Parathyroid adenoma (tissue), 2 donors: ENCODE measurements at regions not wholly inside any gene's neighbourhood (a gene's known extent, or its start where the extent isn't known, plus 50 kb on each side); places are given as distances from the start of the nearest gene placed in this dataset.

ENCODE experiments used
- H2AFZ ChIP-seq: fragments of 300-600 bp; sonication (generic); one replicate; pipeline ENCODE4 v1.7.0; 2017; ENCODE audit warnings: antibody characterized with exemption, mild to moderate bottlenecking
- H3K27ac ChIP-seq: fragments of 300-600 bp; sonication (generic); one replicate; pipeline ENCODE4 v1.7.0; 2017
- H3K27me3 ChIP-seq: fragments of 300-600 bp; sonication (generic); one replicate; pipeline ENCODE4 v1.7.0; 2017; ENCODE audit warnings: low read length; ENCODE audit not compliant: control insufficient read depth, insufficient read depth
- H3K36me3 ChIP-seq: fragments of 300-600 bp; sonication (generic); one replicate; pipeline ENCODE4 v1.7.0; 2017; ENCODE audit warnings: low read length; ENCODE audit not compliant: control insufficient read depth, insufficient read depth
- H3K4me1 ChIP-seq: fragments of 300-600 bp; sonication (generic); one replicate; pipeline ENCODE4 v1.7.0; 2017; ENCODE audit warnings: control low read depth
- H3K4me2 ChIP-seq: fragments of 300-600 bp; sonication (generic); one replicate; pipeline ENCODE4 v1.7.0; 2017; ENCODE audit warnings: low read length
- H3K4me3 ChIP-seq: fragments of 300-600 bp; sonication (generic); one replicate; pipeline ENCODE4 v1.7.0; 2017; ENCODE audit warnings: low read depth, low read length
- H3K79me2 ChIP-seq: fragments of 300-600 bp; sonication (generic); one replicate; pipeline ENCODE4 v1.7.0; 2017; ENCODE audit warnings: control low read depth
- H3K9ac ChIP-seq: fragments of 300-600 bp; sonication (generic); one replicate; pipeline ENCODE4 v1.7.0; 2017; ENCODE audit warnings: mild to moderate bottlenecking
- H3K9me3 ChIP-seq: fragments of 300-600 bp; sonication (generic); one replicate; pipeline ENCODE4 v1.7.0; 2017; ENCODE audit warnings: low read length; ENCODE audit not compliant: control insufficient read depth
- TF ChIP-seq, protein P1 (sequence below): fragments of 300-600 bp; sonication (generic); IDR thresholded peaks from one replicate; pipeline ENCODE4 v1.7.0; 2017; ENCODE audit warnings: antibody characterized with exemption, mild to moderate bottlenecking
- donor health status: primary hyperparathyroidism.

DNA sequence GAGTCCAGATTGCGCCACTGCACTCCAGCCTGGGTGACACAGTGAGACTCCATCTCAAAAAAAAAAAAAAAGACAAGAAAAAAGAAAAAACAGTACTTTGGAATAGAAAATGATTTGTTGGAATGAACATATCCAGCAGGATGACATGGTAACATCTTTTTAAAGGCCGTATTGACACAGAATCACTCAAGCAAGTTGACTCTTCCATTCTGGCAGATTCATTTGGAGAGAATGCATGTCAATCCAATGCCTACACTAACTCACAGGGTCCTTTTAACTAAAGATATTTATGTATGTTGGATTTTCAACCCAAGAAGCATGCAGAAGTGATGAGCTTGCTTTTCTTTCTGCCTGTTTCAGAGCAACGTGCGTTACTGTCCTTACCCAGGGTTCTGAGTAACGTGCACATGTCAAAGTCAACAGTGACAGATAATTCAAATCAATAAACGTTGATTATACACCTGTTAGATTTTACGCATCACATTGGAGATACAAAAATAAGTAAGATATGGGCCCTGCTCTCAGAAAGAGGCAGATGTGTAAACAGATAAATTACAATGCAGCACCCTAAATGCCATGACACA is 77.1 kb upstream of the FNDC3B start:
- no peaks in the 10 kb centered on the region for H3K9me3 ChIP-seq
- TF ChIP-seq, protein P1, sequence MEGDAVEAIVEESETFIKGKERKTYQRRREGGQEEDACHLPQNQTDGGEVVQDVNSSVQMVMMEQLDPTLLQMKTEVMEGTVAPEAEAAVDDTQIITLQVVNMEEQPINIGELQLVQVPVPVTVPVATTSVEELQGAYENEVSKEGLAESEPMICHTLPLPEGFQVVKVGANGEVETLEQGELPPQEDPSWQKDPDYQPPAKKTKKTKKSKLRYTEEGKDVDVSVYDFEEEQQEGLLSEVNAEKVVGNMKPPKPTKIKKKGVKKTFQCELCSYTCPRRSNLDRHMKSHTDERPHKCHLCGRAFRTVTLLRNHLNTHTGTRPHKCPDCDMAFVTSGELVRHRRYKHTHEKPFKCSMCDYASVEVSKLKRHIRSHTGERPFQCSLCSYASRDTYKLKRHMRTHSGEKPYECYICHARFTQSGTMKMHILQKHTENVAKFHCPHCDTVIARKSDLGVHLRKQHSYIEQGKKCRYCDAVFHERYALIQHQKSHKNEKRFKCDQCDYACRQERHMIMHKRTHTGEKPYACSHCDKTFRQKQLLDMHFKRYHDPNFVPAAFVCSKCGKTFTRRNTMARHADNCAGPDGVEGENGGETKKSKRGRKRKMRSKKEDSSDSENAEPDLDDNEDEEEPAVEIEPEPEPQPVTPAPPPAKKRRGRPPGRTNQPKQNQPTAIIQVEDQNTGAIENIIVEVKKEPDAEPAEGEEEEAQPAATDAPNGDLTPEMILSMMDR, result no peak
- H3K27me3 ChIP-seq, result no peaks in the 10 kb centered on the region
- no peaks in the 10 kb centered on the region for H3K4me1 ChIP-seq
- H3K79me2 ChIP-seq, result no peaks in the 10 kb centered on the region
- no peak overlapping the region for H2AFZ ChIP-seq
- no peak overlapping the region for H3K4me3 ChIP-seq
- no peaks in the 10 kb centered on the region for H3K36me3 ChIP-seq
- no peak overlapping the region for H3K9ac ChIP-seq
- no peak overlapping the region for H3K27ac ChIP-seq
- no peak overlapping the region for H3K4me2 ChIP-seq

DNA sequence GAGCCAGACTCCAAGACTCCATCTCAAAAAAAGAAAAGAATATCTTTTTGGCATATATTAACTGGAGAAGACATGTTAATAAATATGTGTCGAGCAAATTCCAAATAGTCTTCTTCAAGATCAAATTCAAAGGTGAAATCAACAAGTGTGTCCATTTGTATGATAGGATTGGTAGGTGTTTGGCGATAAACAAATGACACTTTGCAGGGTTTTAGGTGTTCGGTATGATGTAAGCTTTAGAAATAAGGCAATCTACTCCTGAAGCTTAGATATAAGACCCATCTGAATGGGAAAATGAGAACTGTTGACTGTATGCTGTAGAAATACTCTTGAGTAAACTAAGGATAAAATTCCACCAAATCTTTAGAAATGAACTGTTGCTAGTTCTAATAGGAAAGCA is 75.8 kb upstream of the FNDC3B start:
- TF ChIP-seq, protein P1, result no peak
- Histone ChIP-seq H3K27ac (no peak overlapping the region), H3K79me2 (no peaks in the 10 kb centered on the region), H2AFZ (no peak overlapping the region), H3K4me3 (no peak overlapping the region), H3K9ac (no peak overlapping the region), H3K36me3 (no peaks in the 10 kb centered on the region), H3K27me3 (no peaks in the 10 kb centered on the region), H3K4me2 (no peak overlapping the region), H3K4me1 (no peaks in the 10 kb centered on the region), H3K9me3 (no peaks in the 10 kb centered on the region)

DNA sequence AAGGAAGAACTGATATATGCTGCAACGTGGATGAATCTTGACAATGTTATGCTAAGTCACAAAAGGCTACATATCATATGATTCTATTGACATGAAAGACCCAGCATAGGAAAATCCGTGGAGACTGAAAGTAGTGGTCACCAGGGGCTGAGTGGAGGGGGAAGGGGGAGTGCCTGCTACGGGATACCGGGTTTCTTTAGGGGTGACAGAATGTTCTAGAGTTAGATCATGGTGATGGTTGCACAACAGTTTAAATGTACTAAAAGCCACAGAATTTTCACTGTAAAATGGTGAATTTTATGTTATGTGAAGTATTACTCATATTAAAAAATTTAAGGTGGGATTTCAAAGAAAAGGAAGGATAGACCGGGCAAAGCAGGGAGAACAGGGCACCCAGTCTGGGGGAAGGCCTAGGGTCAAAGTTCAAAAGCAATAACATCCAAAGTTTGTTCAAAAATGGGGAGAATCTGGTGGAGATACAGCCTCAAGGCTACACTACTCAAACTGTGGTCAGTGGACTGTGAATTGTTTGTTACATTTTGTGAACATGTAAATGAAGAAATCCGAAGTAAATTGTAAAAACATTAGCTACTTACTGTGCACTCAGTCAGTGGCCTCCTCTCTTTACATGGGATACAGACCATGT is 74.2 kb upstream of the FNDC3B start:
- no peaks in the 10 kb centered on the region for H3K79me2 ChIP-seq
- H3K9me3 ChIP-seq, result no peaks in the 10 kb centered on the region
- no peaks in the 10 kb centered on the region for H3K36me3 ChIP-seq
- no peaks in the 10 kb centered on the region for H3K27me3 ChIP-seq
- no peak overlapping the region for H3K9ac ChIP-seq
- no peak overlapping the region for H2AFZ ChIP-seq
- TF ChIP-seq, protein P1, result no peak
- no peak overlapping the region for H3K4me3 ChIP-seq
- H3K4me2 ChIP-seq, result no peak overlapping the region
- H3K27ac ChIP-seq, result no peak overlapping the region
- no peaks in the 10 kb centered on the region for H3K4me1 ChIP-seq

DNA sequence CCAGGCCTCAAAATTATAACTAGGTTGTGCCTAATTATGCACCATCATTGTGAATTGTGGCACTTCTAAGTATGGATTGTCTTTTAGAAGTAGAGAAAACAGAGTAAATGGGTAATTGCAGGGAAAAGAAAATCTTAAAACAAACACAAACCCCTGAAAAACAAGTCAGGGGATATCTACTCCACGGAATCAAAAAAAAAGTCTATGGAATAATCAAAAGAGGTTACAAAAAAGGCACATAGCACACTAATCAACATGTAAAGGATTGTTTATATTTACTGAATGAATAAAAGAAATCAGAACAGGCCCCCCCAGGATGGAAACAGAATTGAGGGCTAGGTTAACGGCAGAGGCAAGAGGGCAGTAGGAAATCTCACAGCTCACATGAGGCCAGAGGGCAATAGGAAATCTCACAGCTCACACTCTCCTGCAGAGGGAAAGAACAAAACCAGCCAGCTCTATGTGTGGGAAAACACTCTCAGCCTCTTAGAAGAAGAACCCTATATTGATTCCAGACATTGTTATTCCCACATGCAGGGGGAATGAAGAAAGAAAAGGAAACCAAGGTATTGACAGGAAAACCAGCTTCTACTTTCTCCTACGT is 72.7 kb upstream of the FNDC3B start:
- Histone ChIP-seq H3K27me3 (no peaks in the 10 kb centered on the region), H3K9me3 (no peaks in the 10 kb centered on the region), H3K79me2 (no peaks in the 10 kb centered on the region), H3K4me1 (no peaks in the 10 kb centered on the region), H3K9ac (no peak overlapping the region), H3K36me3 (no peaks in the 10 kb centered on the region), H2AFZ (no peak overlapping the region), H3K4me3 (no peak overlapping the region), H3K4me2 (no peak overlapping the region), H3K27ac (no peak overlapping the region)
- TF ChIP-seq, protein P1, result no peak
